GM06990 (cell line): ENCODE measurements at regions not wholly inside any gene's neighbourhood (a gene's known extent, or its start where the extent isn't known, plus 50 kb on each side); places are given as distances from the start of the nearest gene placed in this dataset.

Experiments used
- DNase-seq: peaks from one replicate; pipeline ENCODE4 v3.0.0-alpha.2; 2011; ENCODE audit not compliant: insufficient read length; ENCODE audit errors: extremely low read depth
- H3K27me3 ChIP-seq: replicated peaks from 2 replicates; pipeline ENCODE4 v1.6.0; 2011; ENCODE audit warnings: low read length; ENCODE audit not compliant: control insufficient read depth, insufficient read depth
- H3K36me3 ChIP-seq: 2 replicates; pipeline ENCODE4 v1.5.1; 2011; ENCODE audit warnings: low read length; ENCODE audit not compliant: control insufficient read depth, insufficient read depth
- H3K4me3 ChIP-seq: replicated peaks from 2 replicates; pipeline ENCODE4 v1.5.1; 2011; ENCODE audit warnings: low read depth, mild to moderate bottlenecking, control low read depth, low read length
- CTCF ChIP-seq: IDR thresholded peaks from 2 replicates; pipeline ENCODE4 v1.5.1; 2011; ENCODE audit warnings: low read length, control low read depth, mild to moderate bottlenecking, inconsistent platforms; ENCODE audit not compliant: insufficient read depth, poor library complexity, severe bottlenecking

GRCh38 chr7:135846339-135846738 is 97.7 kb upstream of the FAM180A start:
- Histone ChIP-seq H3K27me3 (no peaks in the 10 kb centered on the region; the same call in 1 of the 2 replicates), H3K36me3 (no peaks in the 10 kb centered on the region), H3K4me3 (no peak overlapping the region)
- DNase-seq: no peak
- no peak for TF ChIP-seq CTCF

GRCh38 chr7:135845415-135846075 is 96.9 kb upstream of the FAM180A start:
- Histone ChIP-seq H3K27me3 (no peaks in the 10 kb centered on the region; the same call in 1 of the 2 replicates), H3K4me3 (no peak overlapping the region), H3K36me3 (no peaks in the 10 kb centered on the region)
- TF ChIP-seq CTCF: no peak
- DNase-seq: no peak

GRCh38 chr7:135844903-135845302 is 96.3 kb upstream of the FAM180A start:
- H3K27me3 ChIP-seq: no peaks in the 10 kb centered on the region; the same call in 1 of the 2 replicates
- no peak for TF ChIP-seq CTCF
- H3K36me3 ChIP-seq: no peaks in the 10 kb centered on the region

GRCh38 chr7:135843214-135843613 is 94.6 kb upstream of the FAM180A start:
- no peak for DNase-seq
- H3K4me3 ChIP-seq: no peak overlapping the region
- H3K27me3 ChIP-seq: no peaks in the 10 kb centered on the region; the same call in 1 of the 2 replicates
- H3K36me3 ChIP-seq: no peaks in the 10 kb centered on the region
- no peak for TF ChIP-seq CTCF

More at GRCh38 chr7:135844903-135845302, 96.3 kb upstream of the FAM180A start:
- DNase-seq: no peak
- no peak overlapping the region for H3K4me3 ChIP-seq

GRCh38 chr7:135842446-135843179 is 94.0 kb upstream of the FAM180A start:
- DNase-seq: no peak
- TF ChIP-seq CTCF: no peak
- no peaks in the 10 kb centered on the region; the same call in 1 of the 2 replicates for H3K27me3 ChIP-seq
- no peaks in the 10 kb centered on the region for H3K36me3 ChIP-seq
- no peak overlapping the region for H3K4me3 ChIP-seq
